ENCODE measurements at regions not wholly inside any gene's neighbourhood (a gene's known extent, or its start where the extent isn't known, plus 50 kb on each side); places are given as distances from the start of the nearest gene placed in this dataset.

DNA sequence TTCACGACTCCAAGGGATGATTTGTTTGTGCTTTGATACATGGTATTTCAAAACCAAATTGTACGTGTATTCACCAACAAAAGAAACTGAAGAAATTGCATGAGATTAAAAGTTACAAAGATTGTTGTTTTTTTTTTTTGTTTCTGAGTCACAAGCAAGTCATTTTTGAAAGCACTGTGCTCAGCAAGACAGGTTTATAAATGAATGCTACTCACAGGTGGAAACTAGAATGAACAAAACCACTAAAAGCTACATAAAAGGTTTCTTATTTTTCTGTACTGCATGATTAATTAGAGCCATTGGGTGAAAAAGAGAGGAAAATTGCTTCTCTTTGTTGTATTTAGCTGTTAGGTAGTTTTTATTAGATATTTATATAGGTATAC lies 90.2 kb upstream of the RIPOR2 start:
- DNase-seq (ENCODE audit: low read depth) = no peak

DNA sequence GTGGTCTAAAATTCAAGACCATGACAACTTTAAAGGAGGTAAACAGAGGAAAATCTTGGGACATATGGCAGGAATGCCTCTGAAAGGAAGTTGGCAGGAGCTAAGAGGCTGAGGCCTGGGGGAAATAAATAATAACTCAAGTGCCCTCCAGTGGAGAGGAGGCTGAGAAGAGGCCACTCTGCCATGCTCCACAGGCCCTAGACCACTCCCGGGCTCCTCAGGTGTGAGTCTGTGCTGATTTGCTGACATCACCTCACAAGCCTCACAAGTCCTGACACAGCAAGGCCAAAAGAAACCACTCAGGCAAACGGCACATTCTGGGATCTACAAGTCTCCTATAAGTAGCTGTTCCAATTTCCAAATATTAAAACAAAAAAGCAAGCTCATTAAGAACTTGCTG lies 91.0 kb upstream of the RIPOR2 start:
- Histone ChIP-seq H3K4me1 (ENCODE audit: control insufficient read depth, insufficient read depth, low read length) (no peaks in the 10 kb centered on the region), H3K27me3 (replicated peaks; ENCODE audit: control insufficient read depth, insufficient read depth, low read length) (no peaks in the 10 kb centered on the region), H3K9ac (ENCODE audit: low read length) (no peak overlapping the region), H3K4me3 (ENCODE audit: low read length) (no peak overlapping the region), H3K36me3 (ENCODE audit: control insufficient read depth, insufficient read depth, low read length, severe bottlenecking) (no peaks in the 10 kb centered on the region), H3K9me3 (ENCODE audit: control insufficient read depth, low read length) (no peaks in the 10 kb centered on the region)
- DNase-seq (ENCODE audit: low read depth) = no peak

More for the DNA sequence above, 90.2 kb upstream of the RIPOR2 start:
- H3K36me3 ChIP-seq (ENCODE audit: control insufficient read depth, insufficient read depth, low read length, severe bottlenecking) = no peaks in the 10 kb centered on the region
- H3K9me3 ChIP-seq (ENCODE audit: control insufficient read depth, low read length) = no peaks in the 10 kb centered on the region
- H3K4me3 ChIP-seq (ENCODE audit: low read length) = no peak overlapping the region
- H3K27me3 ChIP-seq (replicated peaks; ENCODE audit: control insufficient read depth, insufficient read depth, low read length) = no peaks in the 10 kb centered on the region
- H3K4me1 ChIP-seq (ENCODE audit: control insufficient read depth, insufficient read depth, low read length) = no peaks in the 10 kb centered on the region
- H3K9ac ChIP-seq (ENCODE audit: low read length) = no peak overlapping the region

- H3K36me3 ChIP-seq (ENCODE audit: control insufficient read depth, insufficient read depth, low read length, severe bottlenecking) = no peaks in the 10 kb centered on the region
- H3K4me1 ChIP-seq (ENCODE audit: control insufficient read depth, insufficient read depth, low read length) = no peaks in the 10 kb centered on the region
- no peaks in the 10 kb centered on the region for H3K27me3 ChIP-seq (replicated peaks; ENCODE audit: control insufficient read depth, insufficient read depth, low read length)
- H3K9ac ChIP-seq (ENCODE audit: low read length) = no peak overlapping the region
- no peaks in the 10 kb centered on the region for H3K9me3 ChIP-seq (ENCODE audit: control insufficient read depth, low read length)
- no peak overlapping the region for H3K4me3 ChIP-seq (ENCODE audit: low read length)
- DNase-seq (ENCODE audit: low read depth) = no peak
Observed at GRCh38 chr6:25027221-25027916, 91.6 kb upstream of the RIPOR2 start.

DNA sequence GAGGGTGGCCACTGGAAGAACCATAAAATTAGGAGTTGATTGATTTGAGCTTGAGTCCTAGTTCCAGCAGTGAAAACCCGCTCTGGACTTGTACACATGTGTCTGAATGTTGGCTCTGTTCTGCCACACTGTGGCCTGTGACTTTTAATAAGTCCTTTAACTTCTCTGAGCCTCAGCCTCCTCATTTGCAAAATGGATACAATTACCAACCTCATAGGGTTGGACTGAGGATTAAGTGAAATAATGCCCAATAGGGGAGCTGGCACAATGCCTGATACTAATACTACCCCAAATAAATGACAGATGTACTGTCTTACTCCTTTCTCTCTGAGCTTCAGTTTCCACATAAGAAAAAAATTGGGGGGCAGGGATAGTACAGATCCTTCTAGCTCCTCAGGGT lies 92.6 kb upstream of the RIPOR2 start:
- DNase-seq (ENCODE audit: low read depth) = no peak
- Histone ChIP-seq H3K36me3 (ENCODE audit: control insufficient read depth, insufficient read depth, low read length, severe bottlenecking) (no peaks in the 10 kb centered on the region), H3K27me3 (replicated peaks; ENCODE audit: control insufficient read depth, insufficient read depth, low read length) (no peaks in the 10 kb centered on the region), H3K9me3 (ENCODE audit: control insufficient read depth, low read length) (no peaks in the 10 kb centered on the region), H3K4me1 (ENCODE audit: control insufficient read depth, insufficient read depth, low read length) (no peaks in the 10 kb centered on the region), H3K9ac (ENCODE audit: low read length) (no peak overlapping the region), H3K4me3 (ENCODE audit: low read length) (no peak overlapping the region)

DNA sequence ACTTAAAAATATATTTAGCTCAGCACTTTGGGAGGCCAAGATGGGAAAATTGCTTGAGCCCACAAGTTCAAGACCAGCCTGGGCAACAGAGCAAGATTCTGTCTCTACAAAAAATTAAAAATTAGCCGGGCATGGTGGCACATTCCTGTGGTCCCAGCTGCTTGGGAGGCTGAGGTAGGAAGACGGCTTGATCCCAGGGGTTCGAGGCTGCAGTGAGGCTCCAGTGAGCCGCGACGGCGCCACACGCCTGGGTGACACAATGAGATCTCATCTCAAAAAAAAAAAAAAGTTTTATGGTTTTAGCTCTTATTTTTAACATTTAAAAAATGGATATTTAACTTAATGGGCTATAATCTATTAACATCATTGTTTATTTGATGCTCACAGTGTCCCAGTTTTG lies 97.2 kb upstream of the RIPOR2 start:
- H3K9me3 ChIP-seq (ENCODE audit: control insufficient read depth, low read length) = no peaks in the 10 kb centered on the region
- DNase-seq (ENCODE audit: low read depth) = no peak
- no peak overlapping the region for H3K4me3 ChIP-seq (ENCODE audit: low read length)
- no peaks in the 10 kb centered on the region for H3K27me3 ChIP-seq (replicated peaks; ENCODE audit: control insufficient read depth, insufficient read depth, low read length)
- H3K9ac ChIP-seq (ENCODE audit: low read length) = no peak overlapping the region
- H3K36me3 ChIP-seq (ENCODE audit: control insufficient read depth, insufficient read depth, low read length, severe bottlenecking) = no peaks in the 10 kb centered on the region
- H3K4me1 ChIP-seq (ENCODE audit: control insufficient read depth, insufficient read depth, low read length) = no peaks in the 10 kb centered on the region

DNA sequence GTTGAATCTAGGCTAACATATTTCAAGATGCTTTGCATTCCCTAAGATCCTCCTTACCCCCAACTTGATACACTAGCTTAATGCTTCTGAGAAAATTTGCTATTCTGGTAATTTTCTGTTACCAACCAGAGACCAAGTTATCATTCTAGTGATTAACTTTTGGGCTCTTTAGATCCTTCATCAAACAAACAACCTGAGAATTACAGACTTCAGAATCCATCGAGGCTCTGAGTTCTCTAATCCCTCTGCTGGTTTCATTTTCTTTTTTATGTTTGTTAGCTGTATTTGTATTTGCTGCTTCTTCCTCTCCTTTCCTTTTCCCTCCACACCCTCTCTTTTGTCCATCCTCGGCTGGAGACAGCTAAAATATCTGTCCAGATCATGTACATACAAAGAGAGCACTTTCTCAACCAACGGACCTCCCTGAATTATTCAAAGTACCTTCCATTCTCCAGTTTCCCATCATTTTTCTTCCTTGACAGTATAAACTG lies 98.7 kb upstream of the RIPOR2 start:
- Histone ChIP-seq H3K9me3 (ENCODE audit: control insufficient read depth, low read length) (no peaks in the 10 kb centered on the region), H3K36me3 (ENCODE audit: control insufficient read depth, insufficient read depth, low read length, severe bottlenecking) (no peaks in the 10 kb centered on the region), H3K27me3 (replicated peaks; ENCODE audit: control insufficient read depth, insufficient read depth, low read length) (no peaks in the 10 kb centered on the region), H3K9ac (ENCODE audit: low read length) (no peak overlapping the region), H3K4me3 (ENCODE audit: low read length) (peak overlapping the region; percentile 66), H3K4me1 (ENCODE audit: control insufficient read depth, insufficient read depth, low read length) (no peaks in the 10 kb centered on the region)
- peak; percentile 36 for DNase-seq (ENCODE audit: low read depth)

- Histone ChIP-seq H3K4me1 (ENCODE audit: control insufficient read depth, insufficient read depth, low read length) (no peaks in the 10 kb centered on the region), H3K9me3 (ENCODE audit: control insufficient read depth, low read length) (no peaks in the 10 kb centered on the region), H3K36me3 (ENCODE audit: control insufficient read depth, insufficient read depth, low read length, severe bottlenecking) (no peaks in the 10 kb centered on the region), H3K4me3 (ENCODE audit: low read length) (no peak overlapping the region), H3K27me3 (replicated peaks; ENCODE audit: control insufficient read depth, insufficient read depth, low read length) (no peaks in the 10 kb centered on the region), H3K9ac (ENCODE audit: low read length) (no peak overlapping the region)
- DNase-seq (ENCODE audit: low read depth) = no peak
Observed at GRCh38 chr6:25035174-25035511, 99.4 kb upstream of the RIPOR2 start.

- H3K9me3 ChIP-seq (ENCODE audit: control insufficient read depth, low read length) = no peaks in the 10 kb centered on the region
- no peak overlapping the region for H3K4me3 ChIP-seq (ENCODE audit: low read length)
- no peak for DNase-seq (ENCODE audit: low read depth)
Observed at GRCh38 chr6:25035512-25036435, 100.0 kb upstream of the RIPOR2 start.

GRCh38 chr6:25036461-25036860 lies 100.7 kb upstream of the RIPOR2 start:
- Histone ChIP-seq H3K4me1 (ENCODE audit: control insufficient read depth, insufficient read depth, low read length) (no peaks in the 10 kb centered on the region), H3K9me3 (ENCODE audit: control insufficient read depth, low read length) (no peaks in the 10 kb centered on the region), H3K4me3 (ENCODE audit: low read length) (no peak overlapping the region), H3K9ac (ENCODE audit: low read length) (no peak overlapping the region), H3K36me3 (ENCODE audit: control insufficient read depth, insufficient read depth, low read length, severe bottlenecking) (no peaks in the 10 kb centered on the region), H3K27me3 (replicated peaks; ENCODE audit: control insufficient read depth, insufficient read depth, low read length) (no peaks in the 10 kb centered on the region)
- no peak for DNase-seq (ENCODE audit: low read depth)

More at GRCh38 chr6:25035512-25036435, 100.0 kb upstream of the RIPOR2 start:
- Histone ChIP-seq H3K27me3 (replicated peaks; ENCODE audit: control insufficient read depth, insufficient read depth, low read length) (no peaks in the 10 kb centered on the region), H3K36me3 (ENCODE audit: control insufficient read depth, insufficient read depth, low read length, severe bottlenecking) (no peaks in the 10 kb centered on the region), H3K9ac (ENCODE audit: low read length) (no peak overlapping the region), H3K4me1 (ENCODE audit: control insufficient read depth, insufficient read depth, low read length) (no peaks in the 10 kb centered on the region)

- no peak overlapping the region for H3K4me3 ChIP-seq (ENCODE audit: low read length)
- no peak for DNase-seq (ENCODE audit: low read depth)
- H3K9me3 ChIP-seq (ENCODE audit: control insufficient read depth, low read length) = no peaks in the 10 kb centered on the region
- no peaks in the 10 kb centered on the region for H3K36me3 ChIP-seq (ENCODE audit: control insufficient read depth, insufficient read depth, low read length, severe bottlenecking)
- no peak overlapping the region for H3K9ac ChIP-seq (ENCODE audit: low read length)
- peaks cover 3% of the 10 kb centered on the region for H3K27me3 ChIP-seq (replicated peaks; ENCODE audit: control insufficient read depth, insufficient read depth, low read length)
- H3K4me1 ChIP-seq (ENCODE audit: control insufficient read depth, insufficient read depth, low read length) = no peaks in the 10 kb centered on the region
Observed at GRCh38 chr6:25038300-25038699, 102.5 kb upstream of the RIPOR2 start.

- DNase-seq (ENCODE audit: low read depth) = no peak
- H3K4me3 ChIP-seq (ENCODE audit: low read length) = no peak overlapping the region
- no peak overlapping the region for H3K9ac ChIP-seq (ENCODE audit: low read length)
- H3K4me1 ChIP-seq (ENCODE audit: control insufficient read depth, insufficient read depth, low read length) = no peaks in the 10 kb centered on the region
- no peaks in the 10 kb centered on the region for H3K9me3 ChIP-seq (ENCODE audit: control insufficient read depth, low read length)
- H3K36me3 ChIP-seq (ENCODE audit: control insufficient read depth, insufficient read depth, low read length, severe bottlenecking) = no peaks in the 10 kb centered on the region
- H3K27me3 ChIP-seq (replicated peaks; ENCODE audit: control insufficient read depth, insufficient read depth, low read length) = peaks cover 3% of the 10 kb centered on the region
Observed at GRCh38 chr6:25038999-25039398, 103.2 kb upstream of the RIPOR2 start.

Data from adipocyte (in vitro differentiated cells).